ENCODE measurements at regions not wholly inside any gene's neighbourhood (a gene's known extent, or its start where the extent isn't known, plus 50 kb on each side); places are given as distances from the start of the nearest gene placed in this dataset.
A peak's percentile ranks its signal among the peaks of the same experiment; 100 is the strongest.

- Histone ChIP-seq H3K4me1 (no peaks in the 10 kb centered on the region), H3K9me3 (no peaks in the 10 kb centered on the region), H3K27ac (no peak overlapping the region), H3K27me3 (no peaks in the 10 kb centered on the region), H3K4me3 (replicated peaks in 1 of 3) (no peak overlapping the region), H3K36me3 (no peaks in the 10 kb centered on the region)
- intact Hi-C loops (cut with DNase I) = no loop called here
- WGBS, 2 donors = 76 to 80% methylated on average over 7 of the region's 7 CpGs
- no peak for DNase-seq
- TF ChIP-seq CTCF (IDR thresholded peaks at IDR 0.05) = no peak
- no peak for TF ChIP-seq POLR2A (IDR thresholded peaks at IDR 0.05)
Measured at GRCh38 chr6:95856876-95857364, 158.9 kb upstream of the FUT9 start.

GRCh38 chr6:95865857-95866256 lies 149.9 kb upstream of the FUT9 start:
- no peaks in the 10 kb centered on the region for H3K4me1 ChIP-seq
- H3K27me3 ChIP-seq = no peaks in the 10 kb centered on the region
- TF ChIP-seq POLR2A (IDR thresholded peaks at IDR 0.05) (no peak), CTCF (IDR thresholded peaks at IDR 0.05) (no peak)
- no peak overlapping the region for H3K27ac ChIP-seq
- DNase-seq = no peak
- intact Hi-C loops (cut with DNase I) = no loop called here
- no peaks in the 10 kb centered on the region for H3K9me3 ChIP-seq
- no peak overlapping the region for H3K4me3 ChIP-seq (replicated peaks in 1 of 3)
- H3K36me3 ChIP-seq = no peaks in the 10 kb centered on the region

GRCh38 chr6:95866732-95867131 lies 149.0 kb upstream of the FUT9 start:
- no peaks in the 10 kb centered on the region for H3K27me3 ChIP-seq
- intact Hi-C loops (cut with DNase I) = no loop called here
- TF ChIP-seq CTCF (IDR thresholded peaks at IDR 0.05) = peak in 2 of 6 experiments; percentile 20 to 28
- TF ChIP-seq POLR2A (IDR thresholded peaks at IDR 0.05) = no peak
- H3K27ac ChIP-seq = no peak overlapping the region
- no peaks in the 10 kb centered on the region for H3K4me1 ChIP-seq
- peak; percentile 4 to 5 for DNase-seq
- H3K9me3 ChIP-seq = no peaks in the 10 kb centered on the region
- WGBS, 2 donors = 37 to 45% methylated on average over 7 of the region's 7 CpGs
- no peaks in the 10 kb centered on the region for H3K36me3 ChIP-seq
- no peak overlapping the region for H3K4me3 ChIP-seq (replicated peaks in 1 of 3)

GRCh38 chr6:95867205-95867604 lies 148.6 kb upstream of the FUT9 start:
- intact Hi-C loops (cut with DNase I) = no loop called here
- Histone ChIP-seq H3K36me3 (no peaks in the 10 kb centered on the region), H3K27ac (no peak overlapping the region), H3K27me3 (no peaks in the 10 kb centered on the region), H3K4me1 (no peaks in the 10 kb centered on the region), H3K9me3 (no peaks in the 10 kb centered on the region), H3K4me3 (replicated peaks in 1 of 3) (no peak overlapping the region)
- WGBS, 2 donors = 92 to 93% methylated on average over 5 of the region's 5 CpGs
- no peak for TF ChIP-seq POLR2A (IDR thresholded peaks at IDR 0.05)
- TF ChIP-seq CTCF (IDR thresholded peaks at IDR 0.05) = no peak
- no peak for DNase-seq

- Histone ChIP-seq H3K27ac (no peak overlapping the region), H3K27me3 (no peaks in the 10 kb centered on the region), H3K36me3 (no peaks in the 10 kb centered on the region), H3K4me3 (replicated peaks in 1 of 3) (no peak overlapping the region), H3K9me3 (no peaks in the 10 kb centered on the region), H3K4me1 (no peaks in the 10 kb centered on the region)
- intact Hi-C loops (cut with DNase I) = no loop called here
- TF ChIP-seq CTCF (IDR thresholded peaks at IDR 0.05) = no peak
- no peak for TF ChIP-seq POLR2A (IDR thresholded peaks at IDR 0.05)
- 31 to 36% methylated on average over 1 of the region's 1 CpG for WGBS, 2 donors
- DNase-seq = no peak
Measured at GRCh38 chr6:95877480-95877879, 138.3 kb upstream of the FUT9 start.

Measured in thyroid gland (tissue), 4 donors.